Sigmoid colon (tissue), 4 donors: ENCODE measurements at regions not wholly inside any gene's neighbourhood (a gene's known extent, or its start where the extent isn't known, plus 50 kb on each side); places are given as distances from the start of the nearest gene placed in this dataset.

Source experiments
- CTCF ChIP-seq, 4 experiments: fragments of 450-650 bp in 3 of 4; fragments of 200-600 bp in 1 of 4; IDR thresholded peaks; one replicate each; pipeline ENCODE4 v1.5.1; 2016 to 2019; ENCODE audit warnings: antibody characterized with exemption in 4 of 4, mild to moderate bottlenecking in 3 of 4, moderate library complexity in 2 of 4
- EP300 ChIP-seq, 4 donors: sonication (generic); formaldehyde crosslinking; IDR thresholded peaks; one replicate each; pipeline ENCODE4 v1.6.1; 2017; ENCODE audit warnings: antibody characterized with exemption in 4 of 4
- POLR2A ChIP-seq, 2 donors: fragments of 450-650 bp; IDR thresholded peaks; one replicate each; pipeline ENCODE4 v1.6.1; 2016; ENCODE audit warnings: antibody characterized with exemption in 2 of 2, mild to moderate bottlenecking in 2 of 2, moderate library complexity in 2 of 2
- POLR2AphosphoS5 ChIP-seq, 4 donors: sonication (generic); formaldehyde crosslinking; IDR thresholded peaks; one replicate each; pipeline ENCODE4 v1.6.1; 2017; ENCODE audit warnings: antibody characterized with exemption in 4 of 4

DNA sequence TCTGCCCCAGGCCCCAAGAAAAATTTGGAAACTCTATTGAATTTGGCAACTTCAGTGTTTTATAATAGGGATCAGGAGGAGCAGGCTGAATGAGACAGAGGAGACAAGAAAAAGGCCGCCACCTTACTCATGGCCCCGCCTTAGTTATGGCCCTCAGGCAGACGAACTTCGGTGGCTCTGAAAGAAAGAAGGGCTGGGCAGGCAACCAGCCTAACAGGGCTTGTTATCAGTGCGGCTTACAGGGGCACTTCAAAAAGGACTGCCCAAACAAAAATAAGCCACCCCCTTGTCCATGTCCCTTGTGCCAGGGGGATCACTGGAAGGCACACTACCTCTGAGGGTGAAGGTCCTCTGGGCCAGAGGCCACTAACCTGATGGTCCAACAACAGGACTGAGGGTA, 146.3 kb upstream of the ATF7IP start:
- TF ChIP-seq CTCF (IDR thresholded peaks at IDR 0.05), result no peak
- no peak for TF ChIP-seq POLR2A (IDR thresholded peaks at IDR 0.05)
- no peak for TF ChIP-seq POLR2AphosphoS5 (IDR thresholded peaks at IDR 0.05)
- no peak for TF ChIP-seq EP300 (IDR thresholded peaks at IDR 0.05)
